Glutamatergic neuron (in vitro differentiated cells): ENCODE measurements at regions not wholly inside any gene's neighbourhood (a gene's known extent, or its start where the extent isn't known, plus 50 kb on each side); places are given as distances from the start of the nearest gene placed in this dataset.

Experiments
- DNase-seq: peaks from one replicate; pipeline ENCODE4 v3.0.0; 2022
- H3K27ac Mint-ChIP-seq: one replicate; pipeline ENCODE4 v1.8.0; 2020; ENCODE audit warnings: mild to moderate bottlenecking, mixed read lengths, inconsistent platforms; ENCODE audit not compliant: unreplicated experiment
- H3K27me3 Mint-ChIP-seq: one replicate; pipeline ENCODE4 v1.8.0; 2020; ENCODE audit warnings: mild to moderate bottlenecking, moderate library complexity, mixed read lengths, inconsistent platforms; ENCODE audit not compliant: unreplicated experiment
- H3K36me3 Mint-ChIP-seq: one replicate; pipeline ENCODE4 v1.8.0; 2020; ENCODE audit warnings: mild to moderate bottlenecking, mixed read lengths, inconsistent platforms; ENCODE audit not compliant: unreplicated experiment
- H3K4me1 Mint-ChIP-seq: one replicate; pipeline ENCODE4 v1.8.0; 2020; ENCODE audit warnings: mild to moderate bottlenecking, low read depth, mixed read lengths, inconsistent platforms; ENCODE audit not compliant: unreplicated experiment
- H3K4me3 Mint-ChIP-seq: one replicate; pipeline ENCODE4 v1.8.0; 2020; ENCODE audit warnings: mild to moderate bottlenecking, mixed read lengths, inconsistent platforms; ENCODE audit not compliant: unreplicated experiment
- H3K9me3 Mint-ChIP-seq: one replicate; pipeline ENCODE4 v1.8.0; 2020; ENCODE audit warnings: mild to moderate bottlenecking, moderate library complexity, mixed read lengths, inconsistent platforms; ENCODE audit not compliant: unreplicated experiment
- CTCF ChIP-seq: fragments of 200-600 bp; sonication (generic); IDR thresholded peaks from one replicate; pipeline ENCODE4 v1.5.0; 2021; ENCODE audit not compliant: partially characterized antibody, unreplicated experiment

GRCh38 chr6:15874326-15874725 is 211.5 kb upstream of the DTNBP1 start:
- Mint-ChIP-seq H3K9me3 (peaks cover 4% of the 10 kb centered on the region), H3K4me3 (no peak overlapping the region), H3K4me1 (peaks cover 22% of the 10 kb centered on the region), H3K36me3 (no peaks in the 10 kb centered on the region), H3K27ac (no peak overlapping the region), H3K27me3 (peaks cover 8% of the 10 kb centered on the region)
- DNase-seq: no peak
- no peak for TF ChIP-seq CTCF

- no peak for TF ChIP-seq CTCF
- Mint-ChIP-seq H3K9me3 (peaks cover 4% of the 10 kb centered on the region), H3K4me1 (peaks cover 22% of the 10 kb centered on the region), H3K36me3 (no peaks in the 10 kb centered on the region), H3K27me3 (peaks cover 6% of the 10 kb centered on the region), H3K27ac (peak overlapping the region; percentile 13), H3K4me3 (no peak overlapping the region)
- DNase-seq: no peak
These were observed 209.6 kb upstream of the DTNBP1 start for GRCh38 chr6:15872241-15873103.

GRCh38 chr6:15871276-15871675 is 208.4 kb upstream of the DTNBP1 start:
- peak; percentile 41 for DNase-seq
- Mint-ChIP-seq H3K36me3 (no peaks in the 10 kb centered on the region), H3K9me3 (peaks cover 4% of the 10 kb centered on the region), H3K27me3 (peaks cover 5% of the 10 kb centered on the region), H3K4me3 (peak overlapping the region; percentile 50), H3K4me1 (peaks cover 22% of the 10 kb centered on the region), H3K27ac (peak overlapping the region; percentile 76)
- no peak for TF ChIP-seq CTCF

- Mint-ChIP-seq H3K36me3 (no peaks in the 10 kb centered on the region), H3K27ac (peak overlapping the region; percentile 63), H3K9me3 (peaks cover 4% of the 10 kb centered on the region), H3K27me3 (peaks cover 5% of the 10 kb centered on the region), H3K4me3 (peak overlapping the region; percentile 18), H3K4me1 (peaks cover 22% of the 10 kb centered on the region)
- DNase-seq: no peak
- no peak for TF ChIP-seq CTCF
These were observed 207.7 kb upstream of the DTNBP1 start for GRCh38 chr6:15870333-15871043.

- no peaks in the 10 kb centered on the region for H3K36me3 Mint-ChIP-seq
- H3K4me1 Mint-ChIP-seq: peaks cover 4% of the 10 kb centered on the region
- no peak for DNase-seq
- peaks cover 1% of the 10 kb centered on the region for H3K9me3 Mint-ChIP-seq
- TF ChIP-seq CTCF: no peak
- no peaks in the 10 kb centered on the region for H3K27me3 Mint-ChIP-seq
- H3K4me3 Mint-ChIP-seq: no peak overlapping the region
- H3K27ac Mint-ChIP-seq: no peak overlapping the region
These were observed 201.9 kb upstream of the DTNBP1 start for GRCh38 chr6:15864708-15865062.
